HAP-1 (cell line): ENCODE measurements at regions not wholly inside any gene's neighbourhood (a gene's known extent, or its start where the extent isn't known, plus 50 kb on each side); places are given as distances from the start of the nearest gene placed in this dataset.
"Not testable (repeated sequence)": the region's sequence is repeated elsewhere in the genome, so short reads cannot be mapped to it uniquely, and the experiment has no call there.

ENCODE experiments used
- DNase-seq, 2 experiments: peaks; one replicate each; pipeline ENCODE4 v3.0.0-alpha.2; 2016 to 2020; ENCODE audit warnings: low spot score in 2 of 2
- H3K27me3 ChIP-seq: fragments of 250-450 bp; sonication (Bioruptor Pico); 2 replicates; pipeline ENCODE4 v1.5.1; 2020; ENCODE audit warnings: low read depth, mild to moderate bottlenecking, moderate library complexity
- H3K36me3 ChIP-seq: fragments of 250-450 bp; sonication (Bioruptor Pico); replicated peaks from 2 replicates; pipeline ENCODE4 v1.5.1; 2020; ENCODE audit warnings: mild to moderate bottlenecking
- H3K4me1 ChIP-seq: fragments of 250-450 bp; sonication (Bioruptor Pico); 2 replicates; pipeline ENCODE4 v1.5.1; 2020; ENCODE audit warnings: mild to moderate bottlenecking
- H3K4me3 ChIP-seq: fragments of 250-450 bp; sonication (Bioruptor Pico); 2 replicates; pipeline ENCODE4 v1.5.1; 2020; ENCODE audit warnings: mild to moderate bottlenecking, moderate library complexity
- H3K9me3 ChIP-seq: fragments of 250-450 bp; sonication (Bioruptor Pico); 2 replicates; pipeline ENCODE4 v1.5.1; 2020; ENCODE audit warnings: mild to moderate bottlenecking, moderate library complexity
- in situ Hi-C: fragments of 300-500 bp; cut with MboI; formaldehyde crosslinking; loops from 3 replicates; pipeline ENCODE4 v1.14.3; 2020; ENCODE audit warnings: low sequenced_read_pairs, inconsistent platforms, mixed read lengths

DNA sequence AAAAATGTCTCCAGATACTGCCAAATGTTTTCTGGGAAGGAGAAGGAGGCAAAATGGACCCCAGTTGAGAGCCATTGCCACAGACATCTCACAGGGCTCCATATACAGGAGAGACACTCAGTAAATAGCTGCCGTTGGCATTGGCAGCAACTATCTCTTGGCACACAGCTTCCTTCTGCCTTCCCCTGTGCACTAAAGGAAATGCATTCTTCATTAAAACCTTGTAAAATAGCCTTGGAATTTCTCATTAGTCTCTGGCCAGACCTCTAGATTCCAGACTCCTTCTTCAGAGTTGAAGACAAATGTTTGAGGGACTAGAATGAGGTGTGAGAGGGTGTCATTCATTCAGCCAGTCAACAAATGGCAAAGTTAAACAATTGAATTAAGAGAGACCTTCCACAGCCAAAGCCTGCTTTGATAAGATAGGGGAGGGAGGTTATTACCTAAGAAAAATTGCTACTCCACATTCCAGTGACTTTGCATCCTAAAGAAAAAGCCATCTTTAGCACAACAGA is 223.9 kb upstream of the HS3ST3A1 start:
- Histone ChIP-seq H3K4me3 (no peak overlapping the region), H3K27me3 (no peaks in the 10 kb centered on the region), H3K36me3 (no peaks in the 10 kb centered on the region), H3K9me3 (no peaks in the 10 kb centered on the region), H3K4me1 (no peaks in the 10 kb centered on the region)
- DNase-seq, result no peak
- in situ Hi-C loops, result no loop called here

DNA sequence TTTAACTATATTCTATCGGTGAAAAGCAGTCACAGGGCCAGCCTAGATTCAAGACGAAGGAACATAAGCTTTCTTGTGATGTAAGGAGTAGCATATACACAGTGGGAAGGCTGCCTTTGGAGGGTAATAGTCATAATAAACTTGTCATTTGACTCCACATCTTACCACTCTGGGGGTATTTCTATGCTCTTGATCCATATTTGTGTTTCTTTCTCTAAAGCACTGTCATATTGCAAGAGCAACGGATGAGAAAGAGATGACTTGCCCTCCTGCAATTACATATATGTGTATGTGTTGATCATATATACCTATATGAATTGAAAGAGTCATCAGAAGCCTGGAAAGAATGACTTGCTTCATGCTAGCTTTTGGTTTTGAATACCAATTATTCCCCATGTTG is 225.4 kb upstream of the HS3ST3A1 start:
- Histone ChIP-seq H3K4me1 (no peaks in the 10 kb centered on the region), H3K4me3 (no peak overlapping the region), H3K36me3 (no peaks in the 10 kb centered on the region), H3K9me3 (no peaks in the 10 kb centered on the region), H3K27me3 (no peaks in the 10 kb centered on the region)
- in situ Hi-C loops, result no loop called here
- no peak for DNase-seq

DNA sequence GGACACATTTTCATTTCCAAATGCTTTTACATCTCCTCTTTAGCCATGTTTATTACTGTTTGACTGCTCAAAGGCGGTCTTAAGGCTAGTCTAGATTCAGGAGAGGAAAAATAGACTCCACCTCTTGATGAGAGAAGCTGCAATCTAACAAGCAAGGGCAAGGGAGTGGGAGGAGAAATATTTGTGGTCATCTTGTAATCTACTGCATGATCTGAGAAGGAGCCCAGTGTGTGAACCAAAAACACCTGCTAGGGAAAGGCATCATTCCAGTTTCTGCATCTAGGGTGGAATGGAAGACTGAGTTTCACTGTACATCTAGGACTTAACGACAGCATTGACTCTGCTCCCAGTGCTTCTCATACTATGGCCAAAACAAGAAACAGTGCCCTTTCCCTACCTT is 232.2 kb upstream of the HS3ST3A1 start:
- DNase-seq, result no peak
- no peak overlapping the region for H3K4me3 ChIP-seq
- in situ Hi-C loops, result no loop called here
- H3K4me1 ChIP-seq, result no peaks in the 10 kb centered on the region
- H3K36me3 ChIP-seq, result no peaks in the 10 kb centered on the region
- H3K9me3 ChIP-seq, result no peaks in the 10 kb centered on the region
- H3K27me3 ChIP-seq, result no peaks in the 10 kb centered on the region

- DNase-seq, result no peak
- Histone ChIP-seq H3K9me3 (no peaks in the 10 kb centered on the region), H3K36me3 (no peaks in the 10 kb centered on the region), H3K27me3 (no peaks in the 10 kb centered on the region), H3K4me1 (no peaks in the 10 kb centered on the region), H3K4me3 (no peak overlapping the region)
- in situ Hi-C loops, result no loop called here
These were observed 233.4 kb upstream of the HS3ST3A1 start for GRCh38 chr17:13835151-13835550.

- H3K4me1 ChIP-seq, result no peaks in the 10 kb centered on the region
- no peak overlapping the region for H3K4me3 ChIP-seq
- no peak for DNase-seq
- no peaks in the 10 kb centered on the region for H3K27me3 ChIP-seq
- no peaks in the 10 kb centered on the region for H3K36me3 ChIP-seq
- H3K9me3 ChIP-seq, result no peaks in the 10 kb centered on the region
- in situ Hi-C loops, result no loop called here
These were observed 231.9 kb upstream of the COX10 start for GRCh38 chr17:13837417-13837816.

DNA sequence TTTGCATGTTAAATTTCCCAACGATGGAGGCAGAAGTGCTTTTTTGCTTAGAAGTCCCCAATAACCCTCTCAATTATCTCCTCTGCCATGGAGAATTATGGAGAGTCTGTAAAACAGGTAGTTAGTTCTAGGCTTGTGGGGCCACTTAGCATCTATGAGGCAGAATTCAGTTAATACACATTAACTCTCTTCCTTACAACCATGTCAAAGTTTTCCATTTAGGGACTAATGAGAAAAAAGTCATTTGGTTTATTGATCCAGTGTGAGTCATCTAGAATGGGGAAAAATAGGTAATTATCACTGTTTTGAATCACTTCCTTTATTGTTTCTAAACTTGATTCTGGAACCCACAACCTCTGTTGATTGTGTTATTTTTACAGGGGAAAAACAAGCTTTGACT is 229.1 kb upstream of the COX10 start:
- Histone ChIP-seq H3K27me3 (no peaks in the 10 kb centered on the region), H3K4me1 (no peaks in the 10 kb centered on the region), H3K36me3 (no peaks in the 10 kb centered on the region), H3K4me3 (no peak overlapping the region), H3K9me3 (no peaks in the 10 kb centered on the region)
- in situ Hi-C loops, result no loop called here
- DNase-seq, result no peak

DNA sequence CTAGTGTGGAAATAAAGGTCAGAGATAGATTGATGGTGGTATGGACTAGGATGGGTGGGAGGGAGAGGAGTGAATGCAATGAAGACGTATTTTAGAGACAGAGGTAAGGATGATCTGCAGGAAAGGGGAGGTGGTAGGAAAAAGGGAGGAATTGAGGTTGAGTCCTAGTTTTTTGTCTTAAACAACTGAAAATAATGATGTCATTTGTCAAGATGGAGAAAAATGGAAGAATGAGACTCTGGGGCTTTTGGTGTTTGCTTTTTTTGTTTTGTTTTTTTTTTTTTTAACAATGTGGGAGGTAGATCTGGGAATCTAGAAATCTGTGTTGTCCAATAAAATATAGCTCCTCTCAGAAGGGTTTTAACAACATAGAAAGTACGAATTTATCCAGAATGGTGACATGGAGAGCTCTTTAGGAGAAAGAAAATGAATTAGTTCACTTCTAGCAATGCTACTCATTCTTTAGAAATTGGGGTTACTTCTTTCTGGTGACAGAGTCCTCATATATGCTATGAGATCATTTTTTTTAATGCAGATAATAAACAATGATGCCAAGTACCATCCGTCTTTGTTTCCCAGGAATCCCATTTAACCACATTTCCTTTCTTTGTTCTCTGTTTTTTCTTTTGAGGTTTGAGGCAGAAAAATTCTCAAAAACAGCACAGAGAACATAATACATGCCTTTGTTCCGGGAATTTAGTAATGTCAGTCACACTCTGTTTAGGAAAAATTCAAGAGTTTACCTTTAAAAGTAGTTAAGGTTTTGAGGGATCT is 225.3 kb upstream of the COX10 start:
- H3K4me1 ChIP-seq, result no peaks in the 10 kb centered on the region

DNA sequence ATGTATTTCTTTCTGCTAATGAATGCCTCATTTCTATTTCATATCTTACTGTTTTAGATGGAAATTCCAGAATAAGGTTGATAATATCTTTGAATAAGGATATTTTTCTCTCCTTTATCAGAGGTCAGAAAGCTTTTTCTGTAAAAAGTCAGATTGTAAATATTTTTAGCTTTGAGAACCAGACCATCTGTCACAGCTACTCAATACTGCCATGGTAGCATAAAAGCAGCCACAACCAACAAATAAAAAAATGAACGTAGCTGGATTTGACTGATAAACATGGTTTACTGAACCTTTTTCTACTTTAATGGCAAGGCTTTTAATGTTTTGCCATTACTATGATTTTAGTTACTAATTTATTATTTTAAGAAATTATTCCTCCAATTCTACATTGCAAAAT is 217.4 kb upstream of the COX10 start:
- no peaks in the 10 kb centered on the region for H3K9me3 ChIP-seq
- no peaks in the 10 kb centered on the region for H3K27me3 ChIP-seq
- H3K4me3 ChIP-seq, result no peak overlapping the region
- no peaks in the 10 kb centered on the region for H3K36me3 ChIP-seq
- H3K4me1 ChIP-seq, result no peaks in the 10 kb centered on the region
- in situ Hi-C loops, result no loop called here
- no peak for DNase-seq

More for the DNA sequence above, 225.3 kb upstream of the COX10 start:
- Histone ChIP-seq H3K27me3 (no peaks in the 10 kb centered on the region), H3K9me3 (no peaks in the 10 kb centered on the region), H3K4me3 (no peak overlapping the region), H3K36me3 (no peaks in the 10 kb centered on the region)
- in situ Hi-C loops, result no loop called here
- DNase-seq, result no peak

DNA sequence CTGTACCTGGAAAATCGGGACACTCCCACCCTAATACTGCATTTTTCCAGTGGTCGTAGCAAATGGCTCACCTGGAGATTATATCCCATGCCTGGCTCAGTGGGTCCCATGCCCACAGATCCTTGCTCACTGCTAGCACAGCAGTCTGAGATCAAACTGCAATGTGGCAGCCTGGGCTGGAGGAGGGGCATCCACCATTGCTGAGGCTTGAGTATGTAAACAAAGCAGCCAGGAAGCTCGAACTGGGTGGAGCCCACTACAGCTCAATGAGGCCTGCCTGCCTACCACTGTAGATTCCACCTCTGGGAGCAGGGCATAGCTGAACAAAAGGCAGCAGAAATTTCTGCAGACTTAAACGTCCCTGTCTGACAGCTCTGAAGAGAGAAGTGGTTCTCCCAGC is 213.6 kb upstream of the COX10 start:
- not testable (repeated sequence) for H3K4me3 ChIP-seq

DNA sequence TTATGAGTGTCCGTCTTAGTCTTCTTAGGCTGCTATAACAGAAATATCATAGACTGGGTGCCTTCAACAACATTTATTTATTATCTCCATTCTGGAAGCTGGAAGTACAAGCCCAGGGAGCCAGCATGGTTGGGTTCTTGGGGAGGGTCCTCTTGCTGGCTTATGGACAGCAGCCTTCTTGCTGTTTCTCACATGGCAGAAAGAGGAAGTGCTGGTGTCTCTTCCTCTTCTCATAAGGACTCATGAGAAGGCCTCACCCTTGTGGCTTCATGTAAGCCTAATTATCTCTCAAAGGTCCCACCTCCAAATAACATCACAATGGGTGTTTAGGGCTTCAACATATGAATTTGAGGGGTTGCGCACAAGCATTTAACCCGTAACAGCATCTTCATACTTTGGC is 207.0 kb upstream of the COX10 start:
- H3K4me3 ChIP-seq, result no peak overlapping the region
- no peaks in the 10 kb centered on the region for H3K9me3 ChIP-seq
- no peaks in the 10 kb centered on the region for H3K36me3 ChIP-seq
- DNase-seq, result no peak
- in situ Hi-C loops, result no loop called here
- no peaks in the 10 kb centered on the region for H3K4me1 ChIP-seq
- H3K27me3 ChIP-seq, result no peaks in the 10 kb centered on the region

More for the DNA sequence above, 213.6 kb upstream of the COX10 start:
- H3K36me3 ChIP-seq, in situ Hi-C loops, H3K4me1 ChIP-seq, H3K27me3 ChIP-seq, DNase-seq, H3K9me3 ChIP-seq: not testable (repeated sequence)

DNA sequence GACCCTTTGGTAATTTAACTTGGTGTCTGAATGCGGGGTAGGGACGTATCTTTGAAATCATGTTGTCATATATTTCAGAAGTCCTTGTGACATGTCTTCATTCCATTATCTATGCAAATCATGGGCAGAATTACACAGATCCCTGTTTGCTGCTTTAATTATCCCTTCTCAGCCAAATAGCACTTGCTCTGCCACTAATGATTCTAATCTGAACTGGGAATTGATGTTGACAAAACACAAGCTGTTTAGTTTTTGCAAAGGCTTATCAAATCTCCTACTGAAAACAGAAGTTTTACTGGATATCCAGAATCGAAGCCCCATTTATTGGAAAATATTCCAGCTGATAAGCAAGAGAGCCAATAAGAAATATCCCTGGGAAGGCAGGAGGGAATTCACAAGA is 205.9 kb upstream of the COX10 start:
- H3K9me3 ChIP-seq, result no peaks in the 10 kb centered on the region
- no peaks in the 10 kb centered on the region for H3K36me3 ChIP-seq
- in situ Hi-C loops, result no loop called here
- H3K27me3 ChIP-seq, result no peaks in the 10 kb centered on the region
- H3K4me1 ChIP-seq, result no peaks in the 10 kb centered on the region
- no peak for DNase-seq
- no peak overlapping the region for H3K4me3 ChIP-seq

- H3K27me3 ChIP-seq, result no peaks in the 10 kb centered on the region
- no peaks in the 10 kb centered on the region for H3K9me3 ChIP-seq
- no peaks in the 10 kb centered on the region for H3K4me1 ChIP-seq
- H3K4me3 ChIP-seq, result no peak overlapping the region
- no peak for DNase-seq
- in situ Hi-C loops, result no loop called here
- H3K36me3 ChIP-seq, result no peaks in the 10 kb centered on the region
These were observed 204.8 kb upstream of the COX10 start for GRCh38 chr17:13864521-13864920.

- Histone ChIP-seq H3K9me3 (no peaks in the 10 kb centered on the region), H3K36me3 (no peaks in the 10 kb centered on the region), H3K4me3 (no peak overlapping the region), H3K4me1 (no peaks in the 10 kb centered on the region), H3K27me3 (no peaks in the 10 kb centered on the region)
- DNase-seq, result no peak
- in situ Hi-C loops, result no loop called here
These were observed 203.7 kb upstream of the COX10 start for GRCh38 chr17:13865650-13866049.

GRCh38 chr17:13869331-13869940 is 199.9 kb upstream of the COX10 start:
- Histone ChIP-seq H3K4me1 (no peaks in the 10 kb centered on the region), H3K4me3 (no peak overlapping the region), H3K36me3 (no peaks in the 10 kb centered on the region), H3K9me3 (no peaks in the 10 kb centered on the region), H3K27me3 (no peaks in the 10 kb centered on the region)
- in situ Hi-C loops, result no loop called here
- DNase-seq, result no peak
